Mucosa of stomach (tissue), 1 donor: ENCODE measurements at regions not wholly inside any gene's neighbourhood (a gene's known extent, or its start where the extent isn't known, plus 50 kb on each side); places are given as distances from the start of the nearest gene placed in this dataset.

ENCODE experiments used
- H3K27me3 ChIP-seq: one replicate; pipeline ENCODE4 v1.7.0; 2013; ENCODE audit warnings: mild to moderate bottlenecking, low read length; ENCODE audit not compliant: control insufficient read depth, insufficient read depth
- H3K36me3 ChIP-seq: one replicate; pipeline ENCODE4 v1.7.0; 2013; ENCODE audit warnings: low read length; ENCODE audit not compliant: control insufficient read depth, insufficient read depth
- H3K4me1 ChIP-seq: one replicate; pipeline ENCODE4 v1.7.0; 2013; ENCODE audit warnings: mild to moderate bottlenecking, low read length; ENCODE audit not compliant: control insufficient read depth, insufficient read depth
- H3K4me3 ChIP-seq: one replicate; pipeline ENCODE4 v1.7.0; 2013; ENCODE audit warnings: low read length
- H3K9ac ChIP-seq: one replicate; pipeline ENCODE4 v1.7.0; 2013; ENCODE audit warnings: mild to moderate bottlenecking, low read length, moderate library complexity
- H3K9me3 ChIP-seq: one replicate; pipeline ENCODE4 v1.7.0; 2013; ENCODE audit warnings: mild to moderate bottlenecking, low read length, moderate library complexity; ENCODE audit not compliant: control insufficient read depth
- donor health status: Pancreatic carcinoma.

DNA sequence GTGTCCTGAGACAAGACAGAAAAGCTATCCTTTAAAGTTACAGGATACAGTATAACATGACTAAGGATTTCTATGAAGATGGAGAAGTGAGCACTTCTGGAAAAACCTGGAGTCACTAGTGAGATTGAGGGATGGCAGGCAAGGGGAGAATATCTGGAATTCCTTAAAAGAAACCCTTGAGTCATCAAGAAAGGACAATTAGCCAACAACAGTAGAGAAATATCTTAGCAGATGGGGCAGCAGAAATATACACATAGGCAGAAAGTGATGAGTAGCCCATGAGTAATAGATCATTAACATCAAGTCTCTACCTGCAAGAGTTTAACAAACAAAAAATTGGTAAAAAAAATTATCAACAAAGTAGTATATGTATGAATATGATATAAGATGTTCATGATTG, 858.8 kb upstream of the FRG1 start:
- Histone ChIP-seq H3K4me1 (no peaks in the 10 kb centered on the region), H3K9ac (no peak overlapping the region), H3K36me3 (no peaks in the 10 kb centered on the region), H3K9me3 (no peaks in the 10 kb centered on the region), H3K27me3 (no peaks in the 10 kb centered on the region), H3K4me3 (no peak overlapping the region)

DNA sequence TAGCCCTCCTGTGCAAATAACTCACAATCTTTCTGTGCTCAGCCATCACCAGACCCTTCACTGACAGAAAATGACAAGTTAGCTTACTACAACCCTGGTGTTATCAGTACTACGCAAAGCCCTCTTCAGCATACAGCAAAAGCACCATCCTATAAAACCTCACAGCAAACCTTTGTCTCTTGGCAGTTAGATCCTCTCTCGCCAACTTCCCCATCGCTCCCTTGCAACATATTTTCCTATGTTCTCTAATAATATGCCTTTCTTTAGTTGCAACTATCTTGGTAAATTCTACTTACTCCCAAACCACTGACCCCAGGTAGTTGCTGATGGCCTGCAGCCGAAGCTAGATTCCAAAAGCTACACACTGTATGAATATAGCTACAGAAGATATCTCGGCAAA, 856.9 kb upstream of the FRG1 start:
- H3K4me3 ChIP-seq, result no peak overlapping the region
- no peaks in the 10 kb centered on the region for H3K27me3 ChIP-seq
- no peaks in the 10 kb centered on the region for H3K4me1 ChIP-seq
- no peaks in the 10 kb centered on the region for H3K9me3 ChIP-seq
- no peak overlapping the region for H3K9ac ChIP-seq
- H3K36me3 ChIP-seq, result no peaks in the 10 kb centered on the region

DNA sequence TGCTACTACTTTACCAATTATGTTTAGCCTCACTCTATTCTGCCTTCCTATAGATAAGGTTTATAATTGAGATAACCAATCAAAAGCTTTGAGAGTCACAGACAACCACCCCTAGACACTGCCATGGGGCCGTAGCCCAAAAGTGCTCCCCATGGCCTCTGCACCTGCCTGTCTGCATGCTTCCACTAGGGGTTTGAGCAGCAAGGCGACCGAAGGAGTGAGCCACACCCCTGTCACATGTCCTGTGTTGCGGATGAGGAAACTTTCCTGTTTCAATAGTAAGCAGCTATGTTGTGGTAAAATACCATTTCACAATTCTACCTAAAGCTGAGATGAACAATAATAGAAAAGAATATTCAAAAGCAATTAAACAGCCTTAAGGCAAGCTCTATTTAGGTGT, 856.0 kb upstream of the FRG1 start:
- Histone ChIP-seq H3K4me3 (no peak overlapping the region), H3K4me1 (no peaks in the 10 kb centered on the region), H3K9me3 (no peaks in the 10 kb centered on the region), H3K27me3 (no peaks in the 10 kb centered on the region), H3K9ac (no peak overlapping the region), H3K36me3 (no peaks in the 10 kb centered on the region)

DNA sequence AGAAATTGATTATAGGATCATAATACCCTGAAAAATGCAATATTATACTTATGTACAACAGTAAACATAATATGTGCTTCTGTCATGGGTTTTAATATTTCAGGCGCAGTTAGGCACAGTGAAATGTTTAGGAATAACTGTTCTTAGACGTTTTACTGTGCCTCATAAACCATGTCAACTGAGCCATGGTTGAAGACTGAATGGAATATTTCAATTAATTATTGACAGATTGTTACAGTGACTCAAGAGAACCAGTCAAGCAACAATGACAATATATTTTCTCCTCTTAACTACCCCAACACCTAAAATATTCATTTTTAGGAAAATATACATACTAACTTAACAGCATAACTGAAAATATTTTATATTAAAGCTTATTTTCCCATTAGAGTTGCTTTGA, 852.7 kb upstream of the FRG1 start:
- Histone ChIP-seq H3K27me3 (no peaks in the 10 kb centered on the region), H3K4me1 (peaks cover 4% of the 10 kb centered on the region), H3K36me3 (no peaks in the 10 kb centered on the region), H3K9me3 (no peaks in the 10 kb centered on the region), H3K9ac (no peak overlapping the region), H3K4me3 (no peak overlapping the region)

DNA sequence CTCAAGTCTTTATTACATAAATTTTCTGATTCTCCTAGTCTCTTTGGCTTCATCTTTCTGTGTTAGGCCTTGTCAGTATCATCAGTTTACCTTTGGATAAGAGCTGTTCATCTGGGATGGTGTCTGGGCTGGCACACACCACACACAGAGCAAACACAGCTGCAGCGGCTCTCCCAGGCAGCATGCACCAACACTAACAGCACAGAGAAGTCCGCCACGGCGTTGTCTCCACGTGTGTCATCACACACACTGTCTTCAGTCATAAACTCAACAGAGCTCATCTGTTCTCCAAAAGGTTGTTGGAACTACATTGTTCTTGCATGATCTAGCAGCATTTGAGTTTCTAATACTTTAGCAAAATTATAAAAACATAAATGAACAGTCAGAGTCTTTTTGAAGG, 851.9 kb upstream of the FRG1 start:
- Histone ChIP-seq H3K9me3 (no peaks in the 10 kb centered on the region), H3K36me3 (no peaks in the 10 kb centered on the region), H3K4me3 (no peak overlapping the region), H3K4me1 (peaks cover 4% of the 10 kb centered on the region), H3K9ac (no peak overlapping the region), H3K27me3 (no peaks in the 10 kb centered on the region)

DNA sequence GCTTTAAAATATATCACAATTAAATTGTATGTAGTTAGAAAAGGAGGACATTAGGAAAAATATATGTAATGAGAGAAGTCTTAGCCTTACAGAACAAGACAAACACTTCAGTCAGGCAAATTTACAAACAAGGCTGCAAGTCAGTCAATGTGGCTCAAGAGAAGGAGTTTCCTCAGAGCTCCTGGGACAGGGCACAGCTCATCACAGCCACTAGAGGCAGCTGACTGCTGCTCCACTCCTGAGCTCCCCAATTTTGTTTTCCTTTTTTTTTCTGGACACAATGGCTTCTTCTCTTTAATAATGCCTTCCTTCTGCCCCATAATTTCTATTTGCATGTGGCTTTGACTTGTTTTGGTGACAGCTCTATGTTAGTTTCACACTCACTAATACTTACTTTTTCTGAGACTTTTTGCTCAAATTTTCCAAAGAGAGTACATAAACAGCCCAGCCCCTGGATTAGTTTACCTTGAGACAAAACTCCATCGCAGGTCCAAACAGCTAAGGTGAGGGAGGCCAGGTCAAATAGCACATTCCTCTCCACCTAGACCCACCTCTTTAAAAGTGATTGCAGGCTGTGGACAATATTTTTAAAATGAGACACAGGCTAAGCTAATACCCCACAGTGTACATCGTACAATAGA, 850.4 kb upstream of the FRG1 start:
- H3K4me3 ChIP-seq, result no peak overlapping the region
- H3K9ac ChIP-seq, result no peak overlapping the region
- H3K36me3 ChIP-seq, result no peaks in the 10 kb centered on the region
- no peaks in the 10 kb centered on the region for H3K9me3 ChIP-seq
- H3K27me3 ChIP-seq, result no peaks in the 10 kb centered on the region
- peaks cover 4% of the 10 kb centered on the region for H3K4me1 ChIP-seq

DNA sequence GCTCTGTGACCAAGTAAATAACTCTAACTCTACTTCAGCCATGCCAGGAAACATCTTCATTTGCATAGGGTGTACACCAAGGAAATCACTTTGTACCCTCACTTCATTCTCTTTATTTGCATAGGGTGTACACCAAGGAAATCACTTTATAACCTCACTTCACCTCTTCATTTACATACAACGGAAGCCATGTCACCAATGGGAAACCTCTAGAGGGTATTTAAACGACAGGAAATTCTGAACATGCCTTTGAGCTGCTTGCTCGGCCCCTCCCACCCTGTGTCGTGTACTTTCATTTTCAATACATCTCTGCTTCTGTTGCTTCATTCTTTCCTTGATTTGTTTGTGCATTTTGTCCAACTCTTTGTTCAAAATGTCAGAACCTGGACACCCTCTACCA, 848.1 kb upstream of the FRG1 start:
- Histone ChIP-seq H3K4me1 (peaks cover 4% of the 10 kb centered on the region), H3K36me3 (no peaks in the 10 kb centered on the region), H3K9ac (no peak overlapping the region), H3K4me3 (no peak overlapping the region), H3K9me3 (no peaks in the 10 kb centered on the region), H3K27me3 (no peaks in the 10 kb centered on the region)

DNA sequence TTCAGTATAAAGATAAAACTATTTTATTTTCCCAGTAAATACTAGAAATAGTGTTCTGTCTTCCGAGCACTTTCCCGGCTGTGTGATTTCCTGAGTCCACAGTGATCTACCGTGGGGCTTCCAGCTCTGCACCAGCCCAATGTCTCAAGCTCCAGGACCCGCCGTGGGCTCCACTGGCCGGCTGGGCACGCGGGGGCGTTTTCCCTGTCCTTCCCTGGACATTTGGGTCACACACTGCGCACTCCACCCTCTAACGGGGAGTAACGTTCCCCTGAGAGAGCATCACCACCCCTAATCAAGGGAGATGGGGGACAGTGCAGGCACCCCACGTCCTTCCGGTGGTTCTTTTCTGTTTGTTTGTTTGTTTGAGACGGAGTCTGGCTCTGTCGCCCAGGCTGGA, 844.6 kb upstream of the FRG1 start:
- peaks cover 4% of the 10 kb centered on the region for H3K4me1 ChIP-seq

DNA sequence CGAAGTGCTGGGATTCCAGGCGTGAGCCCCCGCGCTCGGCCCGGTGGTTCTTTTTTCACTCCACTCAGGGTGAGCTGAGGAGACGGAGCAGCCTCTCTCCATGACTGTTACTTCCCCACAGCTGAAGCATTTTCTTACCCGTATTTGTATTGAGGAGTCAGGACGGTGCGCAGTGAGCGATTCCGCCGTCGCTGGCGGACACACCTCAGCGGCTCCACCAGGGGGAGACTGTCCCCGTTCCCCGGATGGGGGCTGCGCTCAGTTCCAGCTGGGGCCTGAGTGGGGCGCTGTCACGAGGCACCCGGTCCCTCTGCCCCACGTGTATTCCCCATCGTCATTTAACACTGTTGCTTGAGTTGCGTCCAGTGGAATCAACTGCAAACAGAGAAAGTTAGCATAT, 844.0 kb upstream of the FRG1 start:
- no peak overlapping the region for H3K4me3 ChIP-seq
- H3K36me3 ChIP-seq, result no peaks in the 10 kb centered on the region
- no peak overlapping the region for H3K9ac ChIP-seq
- H3K9me3 ChIP-seq, result no peaks in the 10 kb centered on the region
- no peaks in the 10 kb centered on the region for H3K27me3 ChIP-seq
- H3K4me1 ChIP-seq, result peaks cover 4% of the 10 kb centered on the region

More for the DNA sequence above, 844.6 kb upstream of the FRG1 start:
- Histone ChIP-seq H3K9me3 (no peaks in the 10 kb centered on the region), H3K4me3 (no peak overlapping the region), H3K27me3 (no peaks in the 10 kb centered on the region), H3K9ac (no peak overlapping the region), H3K36me3 (no peaks in the 10 kb centered on the region)

DNA sequence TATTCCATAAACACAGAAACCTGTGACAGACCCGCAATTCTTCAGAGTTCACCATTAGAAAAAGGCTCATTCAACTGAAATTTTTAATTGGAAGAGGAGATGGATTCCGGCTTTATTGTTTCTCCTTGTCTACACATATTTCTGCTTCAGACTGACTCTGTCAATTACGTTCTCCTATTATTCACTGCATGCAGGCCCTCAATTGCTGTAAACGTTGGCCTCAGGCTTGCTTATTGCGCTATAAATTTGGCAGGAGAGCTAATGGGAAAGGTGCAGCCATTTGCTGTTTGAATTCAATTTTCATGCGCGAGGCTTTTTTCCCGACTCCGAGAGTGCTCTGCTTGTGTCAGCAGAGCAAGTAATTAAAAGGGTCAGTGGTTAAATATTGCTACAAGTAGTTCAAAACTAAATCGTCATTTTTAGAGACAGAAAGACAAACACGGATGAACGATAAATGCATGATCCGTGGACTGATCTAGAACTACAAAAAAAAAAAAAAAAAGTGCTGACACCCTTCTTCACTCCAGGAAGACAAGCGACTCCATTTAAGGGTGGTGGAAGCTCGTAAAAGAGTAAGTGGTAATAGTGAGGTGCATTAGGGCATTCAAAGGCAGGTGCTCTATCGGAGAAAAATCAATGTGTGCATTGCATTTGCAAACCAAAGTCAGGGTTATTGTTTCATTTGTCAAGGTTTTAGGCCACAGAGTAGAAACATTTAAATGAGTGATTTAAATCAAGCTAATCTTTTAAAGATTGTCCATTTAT, 841.6 kb upstream of the FRG1 start:
- Histone ChIP-seq H3K36me3 (no peaks in the 10 kb centered on the region), H3K9ac (no peak overlapping the region), H3K9me3 (no peaks in the 10 kb centered on the region), H3K4me3 (no peak overlapping the region), H3K27me3 (no peaks in the 10 kb centered on the region), H3K4me1 (no peaks in the 10 kb centered on the region)

DNA sequence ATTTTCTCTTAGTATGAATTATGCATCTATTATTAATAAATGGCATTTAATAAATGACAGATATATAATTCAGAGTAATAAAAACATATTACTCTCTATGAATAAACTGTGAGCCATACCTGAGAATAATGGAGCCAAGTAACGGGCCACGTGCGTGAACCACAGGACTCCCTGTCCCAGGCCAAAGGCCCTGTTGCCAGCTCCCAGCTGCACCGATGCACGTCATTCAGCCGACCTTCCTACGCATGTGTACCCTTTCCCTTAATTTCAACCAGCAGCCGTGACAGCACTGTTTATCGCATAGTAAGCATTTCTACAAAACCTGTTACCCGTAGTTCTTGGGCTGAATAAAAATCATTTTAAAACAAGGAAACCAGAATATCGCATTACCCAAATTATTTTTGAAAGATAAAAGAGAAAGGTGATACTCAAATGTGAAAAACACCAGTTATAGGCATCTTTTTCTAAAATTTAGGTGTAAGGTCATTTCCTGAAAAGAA, 827.2 kb upstream of the FRG1 start:
- Histone ChIP-seq H3K9me3 (no peaks in the 10 kb centered on the region), H3K27me3 (no peaks in the 10 kb centered on the region), H3K9ac (no peak overlapping the region), H3K4me1 (no peaks in the 10 kb centered on the region), H3K4me3 (no peak overlapping the region), H3K36me3 (no peaks in the 10 kb centered on the region)

DNA sequence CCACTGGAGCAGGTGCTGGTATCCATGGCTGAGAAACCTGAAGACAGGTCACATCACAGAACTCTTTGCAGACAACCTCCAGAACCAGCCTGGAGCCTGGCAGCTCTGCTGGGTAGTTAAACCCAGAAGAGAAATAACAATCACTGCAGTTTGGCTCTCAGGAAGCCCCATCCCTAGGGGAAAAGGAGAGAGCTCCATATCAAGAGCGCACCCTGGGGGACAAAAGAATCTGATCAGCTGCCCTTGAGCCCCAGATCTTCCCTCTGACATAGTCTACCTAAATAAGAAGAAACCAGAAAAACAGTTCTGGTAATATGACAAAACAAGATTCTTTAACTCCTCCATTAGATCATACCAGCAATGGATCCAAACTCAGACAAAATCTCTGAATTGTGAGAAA, 823.2 kb upstream of the FRG1 start:
- Histone ChIP-seq H3K27me3 (no peaks in the 10 kb centered on the region), H3K9ac (no peak overlapping the region), H3K4me1 (no peaks in the 10 kb centered on the region), H3K4me3 (no peak overlapping the region), H3K9me3 (no peaks in the 10 kb centered on the region), H3K36me3 (no peaks in the 10 kb centered on the region)
